SK-N-SH treated with all-trans-retinoic acid at 6 μM for 48 hours (cell line): ENCODE measurements at regions not wholly inside any gene's neighbourhood (a gene's known extent, or its start where the extent isn't known, plus 50 kb on each side); places are given as distances from the start of the nearest gene placed in this dataset.
A peak's percentile ranks its signal among the peaks of the same experiment; 100 is the strongest.
"Not testable (repeated sequence)": the region's sequence is repeated elsewhere in the genome, so short reads cannot be mapped to it uniquely, and the experiment has no call there.

ENCODE experiments used
- ATAC-seq: fragments of 200-7000 bp; cut with Tn5 transposase; 3 replicates; pipeline ENCODE4 v1.9.1; 2020; ENCODE audit warnings: mild to moderate bottlenecking, moderate library complexity
- BACH2 ChIP-seq: fragments of 250-450 bp; sonication (Bioruptor Pico); IDR thresholded peaks from 2 replicates; pipeline ENCODE4 v1.9.0; 2021; ENCODE audit warnings: mild to moderate bottlenecking, borderline replicate concordance
- CREB5 ChIP-seq: fragments of 250-450 bp; sonication (Bioruptor Pico); IDR thresholded peaks from 2 replicates; pipeline ENCODE4 v1.5.1; 2020; ENCODE audit warnings: low read depth, mild to moderate bottlenecking, moderate library complexity
- CSDC2 ChIP-seq: fragments of 250-450 bp; sonication (Bioruptor Pico); IDR thresholded peaks from 2 replicates; pipeline ENCODE4 v1.5.0; 2020; ENCODE audit warnings: mild to moderate bottlenecking, moderate library complexity
- ESRRG ChIP-seq: fragments of 250-450 bp; sonication (Bioruptor Pico); IDR thresholded peaks from 2 replicates; pipeline ENCODE4 v1.6.1; 2021; ENCODE audit warnings: mild to moderate bottlenecking
- ISL1 ChIP-seq: fragments of 250-450 bp; sonication (Bioruptor Pico); IDR thresholded peaks from 2 replicates; pipeline ENCODE4 v2.1.2; 2022; ENCODE audit warnings: mild to moderate bottlenecking, moderate library complexity
- POU6F1 ChIP-seq: fragments of 250-450 bp; sonication (Bioruptor Pico); IDR thresholded peaks from 2 replicates; pipeline ENCODE4 v1.8.0; 2021; ENCODE audit warnings: low read depth, mild to moderate bottlenecking, moderate library complexity, borderline replicate concordance
- PPARA ChIP-seq: fragments of 250-450 bp; sonication (Bioruptor Pico); IDR thresholded peaks from 2 replicates; pipeline ENCODE4 v1.5.0; 2020; ENCODE audit warnings: mild to moderate bottlenecking, borderline replicate concordance
- SNAI2 ChIP-seq: fragments of 250-450 bp; sonication (Bioruptor Pico); IDR thresholded peaks from 2 replicates; pipeline ENCODE4 v1.5.0; 2020; ENCODE audit warnings: mild to moderate bottlenecking, moderate library complexity
- TOX ChIP-seq: fragments of 250-450 bp; sonication (Bioruptor Pico); IDR thresholded peaks from 2 replicates; pipeline ENCODE4 v1.8.0; 2021; ENCODE audit warnings: mild to moderate bottlenecking, moderate library complexity, borderline replicate concordance
- TSHZ2 ChIP-seq: fragments of 250-450 bp; sonication (Bioruptor Pico); IDR thresholded peaks from 2 replicates; pipeline ENCODE4 v1.5.0; 2020; ENCODE audit warnings: mild to moderate bottlenecking, moderate library complexity
- ZC3H10 ChIP-seq: fragments of 250-450 bp; sonication (Bioruptor Pico); IDR thresholded peaks from 2 replicates; pipeline ENCODE4 v1.5.1; 2021; ENCODE audit warnings: mild to moderate bottlenecking, moderate library complexity
- ZFP30 ChIP-seq: fragments of 450-650 bp; formaldehyde crosslinking; IDR thresholded peaks from 2 replicates; pipeline ENCODE4 v1.5.0; 2022; ENCODE audit warnings: mild to moderate bottlenecking, moderate library complexity
- ZNF565 ChIP-seq: fragments of 450-650 bp; formaldehyde crosslinking; conservative IDR thresholded peaks from 2 replicates; pipeline ENCODE4 v1.5.0; 2020; ENCODE audit warnings: low read depth, mild to moderate bottlenecking, moderate library complexity

- TF ChIP-seq ZNF565 = no peak
- TF ChIP-seq CSDC2 (CRISPR knock-in tag) = no peak
- TF ChIP-seq ZC3H10 (CRISPR knock-in tag) = no peak
- ATAC-seq = peak; percentile 100
These were observed 880.5 kb upstream of the DEFB115 start for GRCh38 chr20:30376767-30377658.

- ATAC-seq = not testable (repeated sequence)
These were observed 879.1 kb upstream of the DEFB115 start for GRCh38 chr20:30378317-30378716.

GRCh38 chr20:30378721-30379120 is 878.7 kb upstream of the DEFB115 start:
- not testable (repeated sequence) for ATAC-seq

GRCh38 chr20:30384841-30385240 is 872.6 kb upstream of the DEFB115 start:
- ATAC-seq = not testable (repeated sequence)

- ATAC-seq = not testable (repeated sequence)
These were observed 871.4 kb upstream of the DEFB115 start for GRCh38 chr20:30386099-30386498.

GRCh38 chr20:30387823-30388222 is 869.6 kb upstream of the DEFB115 start:
- ATAC-seq = not testable (repeated sequence)

GRCh38 chr20:30393523-30393922 is 863.9 kb upstream of the DEFB115 start:
- ATAC-seq = not testable (repeated sequence)

GRCh38 chr20:30397111-30397510 is 860.4 kb upstream of the DEFB115 start:
- not testable (repeated sequence) for ATAC-seq

GRCh38 chr20:30405061-30405460 is 852.4 kb upstream of the DEFB115 start:
- not testable (repeated sequence) for ATAC-seq

GRCh38 chr20:30405585-30405984 is 851.9 kb upstream of the DEFB115 start:
- ATAC-seq = not testable (repeated sequence)

GRCh38 chr20:30406370-30406769 is 851.1 kb upstream of the DEFB115 start:
- not testable (repeated sequence) for ATAC-seq

GRCh38 chr20:30412972-30413371 is 844.5 kb upstream of the DEFB115 start:
- TF ChIP-seq POU6F1 (no peak), ESRRG (no peak), CSDC2 (CRISPR knock-in tag) (no peak), SNAI2 (CRISPR knock-in tag) (no peak), TOX (no peak), ZFP30 (CRISPR knock-in tag) (no peak), BACH2 (CRISPR knock-in tag) (no peak), TSHZ2 (CRISPR knock-in tag) (no peak), ISL1 (CRISPR knock-in tag) (no peak), CREB5 (CRISPR knock-in tag) (no peak), PPARA (CRISPR knock-in tag) (no peak)
- ATAC-seq = no peak

- not testable (repeated sequence) for ATAC-seq
These were observed 840.1 kb upstream of the DEFB115 start for GRCh38 chr20:30417387-30417786.

- ATAC-seq = not testable (repeated sequence)
These were observed 839.1 kb upstream of the DEFB115 start for GRCh38 chr20:30418378-30418777.
